Muscle of back (tissue), 3 donors: ENCODE measurements at regions not wholly inside any gene's neighbourhood (a gene's known extent, or its start where the extent isn't known, plus 50 kb on each side); places are given as distances from the start of the nearest gene placed in this dataset.
A peak's percentile ranks its signal among the peaks of the same experiment; 100 is the strongest.
"Not testable (repeated sequence)": the region's sequence is repeated elsewhere in the genome, so short reads cannot be mapped to it uniquely, and the experiment has no call there.

Experiments
- DNase-seq, 3 donors: peaks; one replicate each; pipeline versions ENCODE4 v3.0.0 to v3.0.0-alpha.2; 2013

DNA sequence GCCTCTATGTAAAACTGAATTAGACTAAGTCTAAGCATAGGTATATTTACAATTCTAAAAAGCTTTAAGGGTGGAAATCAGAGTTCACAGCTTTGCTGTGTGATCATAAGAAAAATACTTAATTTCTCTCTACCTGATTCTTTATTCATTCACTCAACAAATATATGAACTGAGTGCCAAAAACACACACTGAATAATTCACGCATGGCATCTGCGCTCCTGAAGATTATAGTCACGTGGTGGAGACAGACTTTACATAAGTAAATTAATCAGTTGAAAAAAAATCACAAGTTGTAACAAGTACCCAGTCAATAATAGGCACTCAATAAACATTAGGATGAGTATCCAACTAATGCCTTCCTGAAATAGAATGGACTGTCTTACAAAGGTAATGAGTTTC lies 351.6 kb downstream of the METTL4 start:
- no peak for DNase-seq

DNA sequence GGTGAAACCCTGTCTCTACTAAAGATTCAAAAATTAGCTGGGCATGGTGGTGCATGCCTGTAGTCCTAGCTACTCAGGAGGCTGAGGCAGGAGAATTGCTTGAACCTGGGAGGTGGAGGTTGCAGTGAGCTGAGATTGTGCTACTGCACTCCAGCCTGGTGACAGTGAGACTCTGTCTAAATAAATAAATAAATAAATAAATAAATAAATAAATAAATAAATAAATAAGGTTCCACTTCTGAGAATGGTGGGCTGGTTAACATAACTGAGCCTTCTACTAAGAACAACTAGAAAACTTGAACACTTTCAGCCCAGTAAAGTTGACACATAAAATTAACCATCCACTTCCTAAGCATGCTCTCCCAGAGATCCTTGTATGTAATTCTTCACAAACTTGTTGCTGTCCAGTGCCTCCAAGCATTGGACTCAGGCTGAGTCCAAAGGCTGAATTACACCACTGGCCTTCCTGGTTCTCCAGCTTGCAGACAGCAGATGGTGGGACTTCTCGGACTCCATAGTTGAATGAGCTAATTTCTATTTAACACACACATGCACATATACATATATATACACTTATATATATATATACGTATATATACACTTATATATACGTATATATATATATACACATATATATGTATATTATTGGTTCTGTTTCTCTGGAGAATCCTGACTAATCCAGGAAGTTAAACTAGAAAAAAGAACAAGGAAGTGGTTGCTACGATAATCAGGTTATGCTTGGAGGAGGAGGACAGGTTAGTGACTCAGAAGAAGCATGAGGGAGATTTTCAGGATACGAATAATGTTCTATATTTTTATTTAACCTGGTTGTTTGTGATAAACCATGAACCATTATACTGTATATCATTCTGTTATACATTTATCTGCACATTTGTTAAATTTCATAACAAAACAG lies 348.8 kb downstream of the METTL4 start:
- DNase-seq: no peak

DNA sequence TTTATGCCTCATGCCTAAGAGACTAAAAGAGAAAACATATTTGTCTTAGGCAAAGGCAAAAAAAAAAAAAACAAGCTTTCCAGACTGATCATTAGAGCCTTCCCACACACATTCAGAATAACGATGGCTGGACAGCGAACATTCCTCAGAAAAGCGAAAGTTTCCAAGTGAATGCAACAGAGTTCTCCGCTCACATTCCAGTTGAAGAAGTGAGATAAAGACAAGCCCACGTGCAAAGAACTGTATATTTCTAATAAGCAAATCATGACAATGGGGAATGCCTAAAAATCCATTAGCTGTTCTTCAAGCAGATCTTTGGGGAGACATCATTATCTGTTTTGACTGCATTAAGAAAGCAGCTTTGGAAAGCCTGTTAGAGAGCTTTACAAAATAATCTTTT lies 347.9 kb downstream of the METTL4 start:
- peak; percentile 33 to 88 (median 65) for DNase-seq

DNA sequence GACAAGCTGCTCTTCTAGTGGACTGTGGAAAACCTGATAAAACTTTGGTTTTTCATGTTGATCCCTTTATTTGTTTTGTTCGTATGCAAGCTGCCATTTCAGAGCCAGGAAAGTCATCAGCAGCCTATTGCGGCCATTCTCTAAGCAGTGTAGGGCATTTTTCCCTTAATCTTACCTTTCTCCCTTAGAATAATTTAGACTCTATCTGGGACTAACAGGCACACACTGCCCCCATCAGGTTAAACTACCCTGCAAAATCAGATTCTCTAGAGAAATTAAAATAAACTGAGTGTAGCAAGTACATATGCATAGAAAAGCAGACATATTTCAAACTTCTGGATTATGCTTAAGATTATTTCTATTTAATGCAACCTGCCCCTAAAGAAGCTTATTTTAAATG lies 347.5 kb downstream of the METTL4 start:
- DNase-seq: peak; percentile 40 to 81 (median 65)

GRCh38 chr18:2236232-2236631 lies 335.1 kb downstream of the METTL4 start:
- DNase-seq: no peak

DNA sequence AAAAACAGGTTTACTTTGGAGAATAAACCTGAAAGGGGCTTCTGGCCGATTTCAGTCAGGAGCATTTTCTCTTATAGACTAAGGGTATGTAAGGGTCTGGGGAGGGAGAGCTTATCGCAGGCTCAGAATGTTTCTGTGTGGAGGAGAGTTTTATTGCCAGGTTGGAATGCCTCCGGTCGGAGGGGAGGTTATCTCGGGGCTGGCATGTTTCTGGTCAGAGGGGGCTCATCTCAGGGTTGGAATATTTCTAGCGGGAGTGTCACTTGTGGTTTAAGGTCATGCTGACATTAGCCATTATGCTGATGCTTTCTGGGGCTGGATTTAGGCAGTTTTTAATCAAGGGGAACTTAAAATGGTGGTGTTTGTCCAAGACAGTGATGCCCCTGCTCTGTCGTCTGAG lies 333.6 kb downstream of the METTL4 start:
- no peak for DNase-seq

DNA sequence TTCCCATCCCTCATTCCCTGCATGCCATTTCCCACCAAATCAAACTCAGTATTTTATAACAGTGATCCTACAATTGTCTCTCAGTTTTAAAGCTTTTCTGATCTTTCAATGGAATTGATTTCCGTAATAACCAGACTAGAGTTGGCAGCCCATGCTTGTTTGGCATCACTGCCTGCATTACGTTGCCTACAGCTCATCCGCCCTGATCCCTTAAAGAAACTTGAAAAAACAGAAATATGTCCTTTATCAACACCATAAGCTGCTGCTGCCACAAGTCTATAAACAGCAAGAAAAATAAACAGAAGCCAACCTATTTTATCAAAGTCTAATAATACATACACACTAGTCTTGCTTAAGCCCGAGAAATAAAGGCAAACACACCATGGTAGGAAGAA lies 331.0 kb downstream of the METTL4 start:
- no peak for DNase-seq

GRCh38 chr18:2244641-2245040 lies 326.7 kb downstream of the METTL4 start:
- DNase-seq: no peak

DNA sequence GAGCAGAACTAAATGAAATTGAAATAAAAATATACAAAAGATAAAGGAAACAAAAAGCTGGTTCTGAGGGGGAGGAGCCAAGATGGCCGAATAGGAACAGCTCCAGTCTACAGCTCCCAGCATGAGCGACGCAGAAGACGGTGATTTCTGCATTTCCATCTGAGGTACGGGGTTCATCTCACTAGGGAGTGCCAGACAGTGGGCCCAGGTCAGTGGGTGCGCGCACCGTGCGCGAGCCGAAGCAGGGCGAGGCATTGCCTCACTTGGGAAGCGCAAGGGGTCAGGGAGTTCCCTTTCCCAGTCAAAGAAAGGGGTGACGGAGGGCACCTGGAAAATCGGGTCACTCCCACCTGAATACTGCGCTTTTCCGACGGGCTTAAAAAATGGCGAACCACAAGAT lies 324.2 kb downstream of the METTL4 start:
- not testable (repeated sequence) for DNase-seq

- no peak for DNase-seq
These were observed 316.3 kb downstream of the METTL4 start for GRCh38 chr18:2254977-2255376.

DNA sequence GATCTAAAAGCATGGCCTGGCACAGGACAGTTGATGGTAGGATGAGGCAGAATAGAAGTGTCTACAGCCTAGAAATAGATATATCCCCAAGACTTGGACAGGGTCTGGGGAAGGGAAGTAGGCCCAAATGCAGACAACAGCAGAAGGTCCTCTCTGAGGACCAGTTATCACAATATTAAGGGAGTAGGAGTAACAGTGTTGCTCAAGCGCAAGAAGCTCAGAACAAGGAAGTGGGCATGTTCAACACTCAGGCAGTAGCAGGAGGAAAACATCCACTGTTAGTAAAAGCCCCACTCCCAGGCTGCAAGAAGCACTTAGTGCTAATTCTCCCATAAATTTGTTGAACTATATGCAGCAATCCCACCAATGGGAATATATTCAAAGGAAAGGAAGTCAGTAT lies 314.7 kb downstream of the METTL4 start:
- DNase-seq: no peak

- no peak for DNase-seq
These were observed 312.4 kb downstream of the METTL4 start for GRCh38 chr18:2258954-2259353.

DNA sequence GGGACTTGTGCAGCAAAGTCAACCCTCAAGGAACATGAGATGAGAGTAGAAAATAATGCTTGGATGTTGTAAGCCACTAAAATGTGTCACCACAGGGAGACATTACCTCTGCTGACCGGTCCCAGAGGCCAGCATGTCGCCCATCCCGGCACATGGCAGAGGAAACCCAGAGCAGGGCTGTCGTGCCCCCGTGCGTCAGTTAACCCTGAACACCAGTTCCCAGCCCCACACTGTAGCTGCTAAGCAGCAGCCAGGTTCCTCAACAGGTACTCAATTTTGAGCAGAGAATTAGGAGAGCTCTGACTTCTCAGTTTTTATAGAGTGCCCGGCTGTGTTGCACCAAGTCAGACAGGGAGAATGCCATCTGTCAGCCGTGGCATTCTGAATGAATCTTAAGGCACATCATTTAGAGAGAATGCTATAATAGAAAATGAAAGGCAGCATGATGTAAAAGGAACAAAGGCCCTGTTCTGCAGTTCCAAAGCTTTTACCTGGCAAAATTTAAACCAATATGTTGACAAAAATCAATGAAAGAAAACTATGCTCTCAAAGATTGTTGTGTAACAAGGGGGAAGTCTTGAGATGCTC lies 307.9 kb downstream of the METTL4 start:
- DNase-seq: no peak

DNA sequence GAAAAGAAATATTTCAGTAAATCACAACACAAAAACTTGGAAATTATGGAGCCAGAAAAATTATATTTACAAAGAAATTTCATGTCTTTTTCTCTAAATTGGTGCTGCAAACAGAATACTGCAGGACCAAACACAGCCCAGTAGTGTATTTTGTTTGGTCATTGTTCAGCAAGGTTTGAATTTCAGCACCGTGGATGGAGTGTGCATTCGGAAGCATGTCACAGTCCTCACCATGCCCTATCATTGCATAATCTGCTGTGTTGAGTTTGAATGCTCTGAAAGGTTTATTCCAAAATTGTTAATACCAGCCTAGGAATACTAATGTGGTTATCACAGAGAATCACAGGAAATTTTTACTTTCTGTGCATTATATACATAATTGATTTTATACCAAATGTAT lies 296.7 kb downstream of the METTL4 start:
- no peak for DNase-seq

GRCh38 chr18:2281086-2281485 lies 290.2 kb downstream of the METTL4 start:
- DNase-seq: no peak

DNA sequence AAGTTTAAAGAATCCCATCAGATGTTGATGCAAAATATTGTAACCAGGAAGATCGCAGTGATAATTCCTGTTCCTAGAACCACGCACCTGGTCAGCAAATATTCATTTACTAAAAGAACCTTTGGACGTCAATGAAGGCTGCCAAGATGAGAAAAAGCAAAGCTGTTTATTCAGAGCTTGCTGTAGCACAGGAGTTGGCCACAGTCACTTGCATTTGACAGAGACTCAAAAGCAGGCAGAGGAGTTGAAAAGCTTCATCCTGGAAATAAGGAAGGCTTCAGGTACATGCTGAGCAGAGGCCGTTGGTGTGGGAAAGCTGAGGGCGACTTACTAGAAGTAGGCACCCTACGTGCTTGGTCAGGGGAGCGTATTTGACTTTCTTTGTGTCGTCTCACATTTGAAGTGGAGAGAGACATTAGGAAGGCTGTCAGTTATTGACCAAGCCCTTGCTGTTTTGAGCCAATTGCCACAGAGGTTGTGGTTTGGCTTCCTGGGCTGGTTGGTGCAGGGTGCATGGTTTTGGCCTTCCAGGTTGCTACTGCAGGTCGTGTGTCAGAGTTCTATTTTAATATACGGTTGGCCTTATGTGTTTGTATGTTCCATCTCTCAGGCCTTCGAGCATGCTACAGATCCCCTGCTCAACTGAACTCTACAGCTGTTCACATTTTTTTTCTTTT lies 289.6 kb downstream of the METTL4 start:
- no peak for DNase-seq

DNA sequence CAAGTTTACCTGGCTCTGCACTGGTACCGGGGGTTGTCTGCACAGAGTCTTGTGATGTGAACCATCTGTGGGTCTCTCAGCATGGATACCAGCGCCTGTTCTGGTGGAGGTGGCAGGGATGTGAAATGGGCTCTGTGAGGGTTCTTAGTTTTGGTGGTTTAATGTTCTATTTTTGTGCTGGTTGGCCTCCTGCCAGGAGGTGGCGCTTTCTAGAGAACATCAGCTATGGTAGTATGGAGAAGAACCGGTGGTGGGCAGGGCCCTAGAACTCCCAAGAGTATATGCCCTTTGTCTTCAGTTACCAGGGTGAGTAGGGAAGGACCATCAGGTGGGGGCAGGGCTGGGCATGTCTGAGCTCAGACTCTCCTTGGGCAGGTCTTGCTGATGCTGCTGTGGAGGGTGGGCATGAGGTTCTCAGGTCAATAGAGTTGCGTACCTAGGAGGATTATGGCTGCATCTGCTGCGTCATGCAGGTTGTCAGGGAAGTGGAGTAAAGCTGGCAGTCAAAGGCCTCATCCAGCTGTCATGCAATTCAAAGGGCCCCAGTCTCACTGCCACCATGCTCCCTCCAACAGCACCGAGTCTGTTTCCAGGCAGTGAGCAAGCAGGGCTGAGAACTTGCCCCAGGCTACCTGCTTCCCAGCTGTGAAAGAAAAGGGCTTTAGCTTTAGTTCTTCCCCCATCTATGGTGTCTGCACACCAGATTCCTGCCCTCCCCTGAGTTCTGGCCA lies 278.0 kb downstream of the METTL4 start:
- no peak for DNase-seq

DNA sequence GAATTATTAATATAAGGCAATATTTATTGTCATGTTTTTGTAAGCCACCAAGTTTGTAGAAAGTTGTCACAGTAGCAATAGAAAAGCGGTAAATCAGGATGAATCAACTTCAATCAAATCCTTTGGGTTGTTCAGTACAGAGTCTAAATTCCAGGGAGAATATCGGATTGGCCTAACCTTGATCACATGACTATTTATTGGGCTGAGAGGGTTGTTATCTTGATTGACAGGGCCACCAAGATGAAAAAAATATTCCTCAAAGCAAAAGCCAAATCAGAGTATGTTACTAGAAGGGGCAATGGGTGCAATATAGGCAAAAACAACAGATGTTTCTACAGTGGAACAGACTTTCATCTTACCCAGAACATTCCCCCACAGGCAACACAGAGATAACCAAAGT lies 270.0 kb downstream of the METTL4 start:
- no peak for DNase-seq

GRCh38 chr18:2302012-2302411 lies 269.3 kb downstream of the METTL4 start:
- no peak for DNase-seq

DNA sequence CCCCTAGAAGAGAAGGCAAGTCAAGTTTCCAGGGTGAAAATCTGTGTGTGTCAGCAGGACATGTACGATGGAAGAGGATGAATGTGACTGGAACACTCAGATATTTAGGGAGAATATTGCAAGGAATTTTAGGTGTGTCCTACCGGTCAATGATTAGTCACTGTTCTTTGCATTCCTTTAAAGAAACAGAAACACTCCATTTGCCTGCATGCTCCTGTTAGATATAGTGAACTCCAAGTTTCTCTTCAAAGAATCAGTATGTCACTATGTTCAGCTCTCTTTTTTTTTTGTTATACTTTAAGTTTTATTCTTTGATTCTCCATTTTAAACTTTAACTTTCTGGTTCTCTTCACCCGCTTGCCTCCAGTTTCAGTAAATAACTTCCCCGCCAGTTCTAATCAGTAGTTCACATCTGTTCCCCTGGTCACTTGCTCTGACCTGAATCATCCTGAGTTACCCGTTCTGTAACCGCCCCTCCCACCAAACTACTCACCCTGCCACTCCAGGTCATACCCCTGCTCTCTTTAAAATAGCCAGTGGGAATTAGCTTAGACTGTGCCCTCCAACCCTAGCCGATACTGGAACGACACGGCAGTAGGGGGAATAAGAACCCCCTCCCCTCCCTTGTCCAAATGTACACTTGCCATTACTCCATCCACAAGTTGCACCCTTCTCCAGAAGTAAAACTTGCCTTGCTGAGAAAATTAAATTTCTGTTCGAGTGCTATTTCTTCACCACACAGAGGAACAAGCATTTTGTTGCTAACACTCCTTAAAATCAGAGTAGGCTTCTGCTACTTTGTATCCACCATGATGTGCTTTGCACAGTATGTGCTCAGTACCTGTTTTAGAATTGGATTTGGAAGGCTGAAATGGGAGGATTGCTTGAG lies 268.4 kb downstream of the METTL4 start:
- DNase-seq: no peak
